COLO668 (cell line): ENCODE measurements at regions not wholly inside any gene's neighbourhood (a gene's known extent, or its start where the extent isn't known, plus 50 kb on each side); places are given as distances from the start of the nearest gene placed in this dataset.
"Not testable (repeated sequence)": the region's sequence is repeated elsewhere in the genome, so short reads cannot be mapped to it uniquely, and the experiment has no call there.

Experiments used
- DNase-seq: peaks from one replicate; lab custom pipeline; 2025; ENCODE audit not compliant: unreplicated experiment; lab: John Stamatoyannopoulos, UW

DNA sequence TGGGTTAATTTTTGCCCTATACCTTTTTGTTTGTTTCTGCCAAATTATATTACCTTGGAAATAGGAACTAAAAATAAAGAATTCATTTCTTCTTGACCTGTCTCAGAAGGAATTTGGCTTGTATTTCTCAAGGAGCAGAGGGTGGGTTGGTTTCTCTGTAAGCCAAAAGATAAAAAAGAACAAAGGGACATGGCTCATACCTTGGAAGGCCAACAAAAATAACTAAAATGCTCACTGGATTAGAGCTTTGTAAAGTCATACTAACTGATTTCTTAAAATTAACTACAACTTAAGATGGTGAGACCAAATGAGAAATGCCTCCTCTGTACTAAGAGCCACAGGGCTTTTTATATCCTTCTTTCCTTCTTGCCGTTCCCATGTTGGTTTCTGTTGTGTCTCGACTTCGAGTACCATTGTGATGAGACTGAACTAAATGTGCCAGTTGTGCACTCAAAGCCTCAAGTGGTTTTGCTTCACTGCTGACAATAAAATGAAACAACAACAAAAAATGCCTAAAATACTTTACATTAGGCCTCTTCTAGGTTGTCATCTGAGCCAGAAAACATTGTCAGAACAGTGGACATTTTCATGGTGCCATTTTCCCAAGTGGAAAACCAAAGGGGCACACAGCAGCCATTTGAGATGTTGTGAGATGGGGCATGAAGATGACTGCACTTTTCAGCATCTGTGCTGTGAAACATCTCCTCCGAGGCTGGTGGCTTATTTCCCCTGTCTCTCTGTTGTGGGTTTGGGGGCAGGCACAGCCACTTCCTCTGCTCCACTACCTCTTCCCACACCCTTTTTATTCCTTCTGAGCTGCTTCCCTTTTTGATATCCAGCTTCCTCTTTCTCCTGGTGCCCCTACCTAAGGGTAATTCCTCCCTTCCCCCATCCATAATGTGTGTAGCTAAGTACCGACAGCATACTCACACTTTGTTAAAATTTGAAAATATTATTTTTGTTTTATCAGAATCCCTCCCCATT lies 51.8 kb upstream of the AGR3 start:
- no peak for DNase-seq

DNA sequence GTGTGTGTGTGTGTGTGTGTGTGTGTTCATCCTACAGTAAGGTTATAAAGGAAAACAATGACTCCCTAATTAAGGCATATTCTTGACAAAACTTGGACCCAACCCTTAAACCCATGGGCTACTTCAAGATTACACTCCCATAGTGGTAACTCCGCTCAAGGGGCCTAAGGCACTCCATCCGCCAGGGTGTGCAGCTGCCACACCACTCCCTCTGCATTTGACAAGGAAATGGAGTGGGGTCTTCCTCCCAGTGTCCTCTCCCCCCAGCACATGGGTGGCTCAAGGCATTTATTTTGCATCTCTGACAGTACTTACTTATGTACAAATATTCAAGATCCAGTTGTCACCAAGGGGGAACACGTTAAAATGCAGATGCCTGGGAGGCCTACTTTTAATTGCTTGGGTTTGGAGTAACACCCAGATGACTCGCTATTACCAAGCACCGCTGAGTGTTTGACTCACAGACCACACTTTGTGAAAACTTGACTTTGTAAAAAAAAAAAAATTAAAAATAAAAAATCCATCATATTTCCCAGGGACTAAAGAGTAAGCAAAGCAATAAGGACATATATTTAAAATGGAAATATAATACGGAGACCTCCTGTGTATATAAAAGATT lies 53.0 kb upstream of the AGR3 start:
- DNase-seq: no peak

DNA sequence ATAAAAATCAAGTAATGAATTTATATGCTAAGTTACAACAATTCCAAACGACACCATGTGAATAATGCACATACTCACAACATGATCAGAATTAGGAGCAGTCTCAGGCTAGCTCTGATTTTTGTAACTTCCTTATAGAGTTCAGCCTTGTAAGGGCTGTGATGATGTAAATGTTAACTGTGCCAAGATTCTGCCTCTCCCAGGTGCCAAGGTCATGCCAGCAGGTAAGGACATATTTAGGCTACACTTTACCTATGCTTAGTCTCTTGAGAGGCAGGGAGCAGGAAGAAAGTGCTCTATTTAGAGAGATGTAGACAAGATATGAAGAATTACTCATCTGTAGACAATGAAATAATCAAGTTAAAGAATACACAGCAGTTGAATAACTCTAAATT lies 53.6 kb upstream of the AGR3 start:
- DNase-seq: no peak

DNA sequence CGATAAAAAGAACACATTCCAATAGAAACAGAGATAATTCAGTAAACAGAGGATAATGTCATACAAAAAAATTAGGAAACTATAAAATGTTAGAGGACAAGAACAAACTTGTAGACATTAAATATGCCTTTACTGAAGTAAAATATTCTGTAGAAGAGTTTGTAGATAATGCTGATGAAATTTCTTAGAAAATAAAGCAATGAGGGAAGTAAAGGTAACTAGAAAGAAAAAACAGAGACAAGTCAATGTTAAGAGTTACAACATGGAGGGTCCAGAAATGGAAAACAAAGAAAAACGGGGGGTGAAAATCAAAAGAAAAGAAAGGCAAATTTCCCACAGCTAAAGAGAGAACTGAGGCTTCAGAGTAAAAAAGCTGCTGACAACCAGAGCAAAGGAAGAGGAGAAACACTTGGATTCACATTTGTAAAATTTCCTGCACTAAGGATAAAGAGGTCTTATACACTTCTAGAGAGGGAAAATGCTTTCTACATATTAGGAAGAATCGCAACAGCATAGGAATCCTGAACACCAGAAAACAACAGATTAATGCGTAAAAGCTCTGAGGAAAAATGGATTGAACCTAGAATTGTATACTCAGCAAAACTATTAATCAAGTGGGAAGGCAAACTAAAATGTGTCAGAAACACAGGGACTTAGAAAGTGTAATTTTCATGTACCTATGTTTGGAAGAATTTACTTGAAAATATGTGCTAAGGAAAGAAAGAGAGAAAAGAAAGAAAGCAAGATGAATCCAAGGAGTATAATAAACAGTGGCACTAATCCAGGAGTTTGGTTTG lies 55.0 kb upstream of the AGR3 start:
- no peak for DNase-seq

DNA sequence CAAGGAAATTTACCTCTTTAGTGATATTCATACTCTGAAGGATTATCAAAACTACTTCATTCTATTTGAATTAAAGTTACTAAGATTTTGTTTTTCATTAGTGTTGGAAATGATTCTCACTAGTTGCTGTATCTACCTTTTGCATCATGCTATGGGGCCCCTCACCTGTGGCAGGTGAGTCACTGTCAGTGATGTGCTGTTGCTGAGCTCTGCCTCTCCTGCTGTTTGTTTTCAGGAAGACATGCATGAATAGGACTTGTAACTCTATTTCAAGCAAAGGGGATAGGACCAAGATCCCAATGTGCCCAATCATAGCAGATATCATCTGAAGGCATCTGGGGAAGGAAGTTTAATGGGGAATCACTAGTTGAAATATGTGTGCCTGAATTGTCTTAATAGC lies 57.4 kb upstream of the AGR3 start:
- no peak for DNase-seq

DNA sequence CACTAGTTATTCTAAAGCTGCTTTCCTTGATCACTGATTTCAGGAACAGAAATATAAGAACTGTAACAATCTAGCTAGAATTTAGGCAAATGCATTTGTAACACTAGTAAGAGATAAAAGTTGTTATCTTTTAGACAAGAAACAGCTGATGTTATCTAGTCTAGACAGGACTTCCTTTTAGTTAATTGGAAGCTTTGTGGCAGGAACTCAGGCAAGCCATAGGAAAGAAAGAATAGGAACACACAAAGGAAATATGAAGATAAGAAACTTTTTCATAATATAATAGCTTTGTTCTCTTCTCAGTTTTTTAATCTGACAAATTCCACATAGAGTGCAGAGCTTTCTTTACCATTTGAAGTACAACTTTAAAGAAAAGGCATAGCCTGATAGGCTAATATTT lies 59.0 kb upstream of the AGR3 start:
- DNase-seq: no peak

DNA sequence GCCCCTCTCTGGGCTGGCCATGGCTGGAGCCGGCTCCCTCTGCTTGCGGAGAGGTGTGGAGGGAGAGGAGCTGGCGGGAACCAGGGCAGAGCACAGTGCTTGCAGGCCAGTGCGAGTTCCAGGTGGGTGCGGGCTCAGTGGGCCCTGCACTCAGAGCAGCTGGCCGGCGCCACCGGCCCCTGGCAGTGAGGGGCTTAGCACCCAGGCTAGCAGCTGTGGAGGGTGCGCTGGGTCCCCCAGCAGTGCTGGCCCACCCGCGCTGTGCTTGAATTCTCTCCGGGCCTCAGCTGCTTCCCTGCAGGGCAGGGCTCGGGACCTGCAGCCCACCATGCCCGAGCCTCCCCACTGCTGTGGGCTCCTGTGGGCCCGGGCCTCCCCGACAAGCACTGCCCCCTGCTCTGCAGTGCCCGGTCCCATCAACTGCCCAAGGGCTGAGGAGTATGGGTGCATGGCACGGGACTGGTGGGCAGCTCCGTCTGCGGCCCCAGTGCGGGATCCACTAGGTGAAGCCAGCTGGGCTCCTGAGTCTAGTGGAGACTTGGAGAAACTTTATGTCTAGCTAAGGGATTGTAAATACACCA lies 61.2 kb upstream of the AGR3 start:
- DNase-seq: no peak

DNA sequence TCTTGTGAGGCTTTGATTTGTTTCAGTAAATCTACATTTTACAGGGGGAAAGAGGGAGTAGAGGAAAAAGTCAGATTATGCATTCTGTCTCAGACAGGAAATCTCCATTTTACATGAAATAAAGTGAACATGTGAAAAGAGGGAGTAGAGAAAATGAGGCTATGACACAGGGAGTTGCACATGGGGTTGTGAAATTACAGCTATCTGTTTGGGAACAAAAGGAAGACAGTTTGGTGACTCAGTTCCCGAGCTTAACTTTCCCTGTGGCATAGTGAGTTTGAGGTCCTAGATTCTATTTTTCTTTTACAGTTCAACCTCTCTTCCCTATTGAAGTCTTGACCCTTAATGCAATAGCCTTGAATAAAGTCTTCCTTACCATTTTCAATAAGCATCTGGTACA lies 63.2 kb upstream of the AGR3 start:
- DNase-seq: no peak

DNA sequence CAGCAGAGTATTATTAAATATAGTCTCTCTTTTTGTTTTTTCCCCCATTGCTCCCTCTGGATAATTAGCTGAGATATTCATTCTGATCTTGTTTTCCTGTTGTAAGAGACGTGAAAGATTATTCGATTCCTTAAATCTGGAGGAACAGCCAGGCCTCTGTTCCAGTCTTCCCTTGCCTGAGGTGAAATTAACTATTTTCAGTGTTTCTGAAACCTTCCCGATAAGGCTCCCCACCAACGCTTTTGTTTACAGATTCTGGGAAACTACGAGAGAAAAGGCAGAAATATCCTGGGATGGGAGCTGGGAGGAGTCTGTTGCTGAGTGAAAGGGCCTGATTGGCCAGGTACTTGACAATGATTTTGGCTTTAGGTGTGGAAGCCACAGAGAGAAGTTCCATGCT lies 63.6 kb upstream of the AGR3 start:
- DNase-seq: no peak

DNA sequence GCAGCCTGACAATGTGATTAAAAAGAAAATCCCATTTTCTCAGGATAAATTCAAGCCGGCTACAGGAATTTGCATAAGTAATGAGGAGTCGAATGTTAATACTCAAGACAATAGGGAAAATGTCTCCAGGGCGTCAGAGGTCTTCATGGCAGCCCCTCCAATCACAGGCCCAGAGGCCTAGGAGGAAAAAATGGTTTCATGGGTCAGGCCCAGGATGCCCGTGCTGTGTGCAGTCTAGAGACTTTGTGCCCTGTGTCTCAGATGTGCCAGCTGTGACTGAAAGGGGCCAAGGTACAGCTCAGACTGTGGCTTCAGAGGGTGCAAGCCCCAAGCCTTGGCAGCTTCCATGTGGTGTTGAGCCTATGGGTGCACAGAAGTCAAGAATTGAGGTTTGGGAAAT lies 66.3 kb upstream of the AGR3 start:
- DNase-seq: not testable (repeated sequence)

DNA sequence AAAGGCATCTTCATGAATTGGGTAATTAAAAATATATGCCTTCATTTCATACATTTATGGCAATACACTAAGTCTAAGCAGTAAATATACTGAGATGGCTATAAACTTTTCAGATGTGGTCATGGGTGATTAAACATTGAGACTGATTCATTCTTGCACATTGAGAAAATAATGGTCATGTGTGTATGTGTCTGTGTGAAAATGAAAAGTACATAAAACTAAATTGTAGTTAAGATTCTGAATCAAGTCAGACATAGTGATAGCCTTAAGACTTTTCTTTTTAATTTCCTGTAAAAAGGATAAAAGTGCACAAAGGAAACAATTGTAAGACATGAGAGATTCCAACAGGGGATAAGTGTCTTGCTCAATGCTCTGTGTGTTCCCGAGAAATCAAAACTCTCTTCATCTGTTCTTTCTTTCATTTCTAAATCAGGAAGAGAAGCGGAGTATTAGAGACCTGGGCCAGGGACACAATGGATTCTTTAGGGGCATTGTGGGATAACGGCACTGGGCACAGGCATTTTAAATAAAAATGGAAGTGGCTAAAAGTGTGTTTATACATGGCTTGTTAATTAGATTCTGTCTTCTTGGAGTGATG lies 69.8 kb upstream of the AGR3 start:
- DNase-seq: no peak

DNA sequence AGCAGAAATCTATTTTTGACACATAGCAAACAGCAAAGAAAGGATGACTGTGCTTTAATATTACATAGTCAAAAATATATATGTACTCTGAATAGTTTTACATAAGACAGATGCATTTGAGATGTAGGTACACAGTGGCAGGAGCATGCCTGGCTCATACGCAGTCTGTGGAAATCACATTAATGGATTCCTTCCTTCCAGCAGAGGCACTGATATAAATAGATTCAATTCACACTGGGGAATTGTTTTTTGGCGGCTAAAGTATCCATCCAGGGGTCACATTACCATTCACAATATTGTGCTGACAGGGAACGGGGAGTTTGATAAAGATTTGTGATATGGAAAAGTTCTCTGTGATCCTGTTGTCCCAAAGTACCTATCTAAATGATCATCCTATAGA lies 72.5 kb upstream of the AGR3 start:
- no peak for DNase-seq

DNA sequence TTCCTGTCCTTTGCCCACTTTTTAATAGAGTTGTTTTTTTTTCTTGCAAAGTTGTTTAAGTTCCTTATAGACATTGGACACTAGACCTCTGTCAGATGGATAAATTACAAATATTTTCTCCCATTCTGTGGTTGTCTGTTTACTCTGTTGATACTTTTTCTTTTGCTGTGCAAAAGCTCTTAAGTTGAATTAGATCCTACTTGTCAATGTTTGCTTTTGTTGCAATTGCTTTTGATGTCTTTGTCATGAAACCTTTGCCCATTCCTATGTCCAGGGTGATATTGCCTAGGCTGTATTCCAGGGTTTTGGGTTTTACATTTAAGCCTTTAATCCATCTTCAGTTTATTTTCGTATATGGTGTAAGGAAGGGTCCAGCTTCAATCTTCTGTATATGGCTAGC lies 76.9 kb upstream of the AGR3 start:
- no peak for DNase-seq

DNA sequence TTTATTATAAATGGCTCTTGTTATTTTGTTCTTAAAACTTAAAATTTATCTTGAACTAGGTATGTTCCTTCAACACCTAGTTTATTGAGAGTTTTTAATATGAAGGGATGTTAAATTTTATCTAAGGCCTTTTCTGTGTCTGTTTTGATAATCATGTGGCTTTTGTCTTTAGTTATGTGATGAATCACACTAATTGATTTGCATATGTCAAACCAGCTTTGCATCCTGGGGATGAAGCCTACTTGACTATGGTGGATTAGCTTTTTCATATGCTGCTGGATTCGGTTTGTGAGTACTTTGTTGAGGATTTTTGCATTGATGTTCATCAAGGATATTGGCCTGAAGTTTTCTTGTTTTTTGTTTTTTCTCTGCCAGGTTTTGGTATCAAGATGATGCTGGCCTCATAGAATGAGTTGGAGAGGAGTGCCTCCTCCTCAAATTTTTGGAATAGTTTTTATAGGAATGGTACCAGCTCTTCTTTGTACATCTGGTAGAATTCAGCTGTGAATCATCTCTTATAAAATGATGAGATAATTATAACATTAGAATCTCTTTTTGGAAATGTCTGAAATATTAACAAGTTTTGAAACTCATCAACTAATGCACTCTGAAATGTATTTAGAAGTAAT lies 78.7 kb upstream of the AGR3 start:
- DNase-seq: no peak

DNA sequence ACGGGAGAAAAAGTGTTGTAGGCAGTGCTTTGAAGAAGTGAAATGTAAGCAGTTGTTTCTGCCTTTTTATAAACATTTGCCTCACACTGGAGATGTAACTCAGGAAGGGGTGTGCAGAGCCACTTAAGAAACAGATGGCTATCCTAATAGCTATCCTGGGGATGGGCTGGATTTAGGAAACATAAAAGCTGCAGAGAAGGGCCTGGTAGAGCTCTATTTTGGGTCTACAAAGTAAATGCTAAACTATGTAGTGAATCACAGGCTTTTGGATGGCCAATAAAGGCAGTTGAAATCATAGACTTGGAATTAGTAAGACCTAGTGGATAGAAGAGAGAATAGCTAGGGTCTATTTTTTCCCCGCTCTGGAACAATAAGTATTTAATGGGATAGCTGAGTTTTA lies 79.9 kb upstream of the AGR3 start:
- no peak for DNase-seq

DNA sequence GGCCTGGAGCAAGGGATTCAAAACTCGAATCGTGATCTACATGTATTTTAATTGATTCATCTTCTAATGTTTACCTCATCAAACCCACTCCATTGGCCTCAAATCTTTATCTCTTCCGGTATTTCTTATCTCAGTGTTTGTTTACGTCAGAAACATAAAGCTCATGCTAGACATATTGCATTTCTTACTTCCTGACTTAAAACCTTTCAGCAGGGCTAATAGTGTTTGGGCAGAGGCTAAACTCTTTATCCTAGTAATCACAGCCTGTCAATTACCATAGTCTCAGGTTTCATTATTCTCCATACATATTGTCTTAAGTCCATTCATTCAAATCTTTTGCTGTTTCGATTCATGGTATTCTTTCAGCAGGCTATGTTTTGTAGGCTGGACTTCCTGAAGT lies 81.3 kb upstream of the AGR3 start:
- no peak for DNase-seq

DNA sequence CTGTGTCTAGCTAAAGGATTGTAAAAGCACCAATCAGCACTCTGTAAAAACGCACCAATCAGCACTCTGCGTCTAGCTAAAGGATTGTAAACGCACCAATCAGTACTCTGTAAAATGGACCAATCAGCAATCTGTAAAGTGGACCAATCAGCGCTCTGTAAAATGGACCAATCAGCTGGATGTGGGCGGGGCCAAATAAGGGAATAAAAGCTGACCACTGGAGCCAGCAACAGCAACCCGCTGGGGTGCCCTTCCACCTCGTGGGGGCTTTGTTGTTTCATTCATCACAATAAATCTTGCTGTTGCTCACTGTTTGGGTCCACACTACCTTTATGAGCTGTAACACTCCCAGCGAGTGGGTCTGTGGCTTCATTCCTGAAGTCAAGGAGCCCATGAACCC lies 83.9 kb upstream of the AGR3 start:
- DNase-seq: not testable (repeated sequence)

DNA sequence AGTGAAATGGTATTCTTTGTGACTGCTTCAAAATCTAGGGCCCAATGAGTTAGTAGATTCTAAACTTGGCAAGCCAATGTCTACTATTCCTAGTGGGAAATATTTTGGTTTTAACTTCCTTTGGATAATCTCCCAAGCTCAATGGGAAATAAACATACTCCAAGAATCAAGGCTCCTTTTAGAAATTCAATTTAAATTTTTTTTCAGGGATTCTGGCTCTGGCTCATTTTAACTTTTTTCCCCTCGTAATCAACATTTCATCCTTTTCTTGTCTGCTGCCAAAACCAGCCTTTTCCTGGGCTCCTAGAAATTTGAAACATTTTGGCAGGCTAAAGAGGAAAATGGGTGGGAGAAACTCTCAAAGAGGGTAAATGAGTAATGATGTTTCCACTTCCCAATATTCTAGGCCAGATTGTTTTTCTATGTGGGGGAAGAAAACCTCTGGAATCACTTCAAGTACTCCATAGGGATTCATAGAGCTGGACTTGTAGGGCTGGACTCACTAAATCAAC lies 85.6 kb upstream of the AGR3 start:
- DNase-seq: no peak

DNA sequence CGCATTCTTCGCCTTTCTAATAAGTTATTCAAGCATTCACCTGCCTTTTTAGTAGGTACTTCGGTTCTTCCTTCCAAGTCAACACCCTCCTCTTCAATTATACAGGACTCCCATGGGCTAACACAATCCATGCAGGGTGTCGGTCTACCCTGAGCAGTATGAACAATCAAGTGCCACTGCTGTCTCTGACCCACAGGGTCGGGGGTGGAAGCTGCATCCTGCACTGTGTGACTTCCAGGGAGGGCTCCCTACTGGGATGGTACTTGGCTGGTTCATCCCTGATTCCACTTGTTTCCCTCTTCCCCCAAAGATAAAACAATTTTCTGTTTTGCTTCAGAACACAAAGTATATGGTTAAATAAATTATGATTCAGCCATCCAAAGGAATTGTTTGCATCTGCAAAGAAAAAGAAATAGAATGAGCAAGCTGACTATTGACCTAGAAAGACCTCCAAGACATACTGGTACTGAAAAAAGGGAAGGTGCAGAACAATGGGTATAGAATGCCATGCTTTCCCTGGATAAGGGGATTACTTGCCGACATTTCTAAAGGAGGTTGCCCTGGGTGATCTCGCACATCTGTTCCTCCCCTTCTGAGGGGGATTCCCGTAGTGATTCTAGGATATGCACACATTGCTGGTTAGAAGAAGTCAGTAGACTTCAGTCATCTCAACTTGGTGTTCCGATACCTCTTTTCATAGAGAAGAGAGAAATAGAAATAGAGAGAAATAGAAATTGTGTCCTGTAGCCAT lies 89.1 kb upstream of the AGR3 start:
- DNase-seq: no peak

DNA sequence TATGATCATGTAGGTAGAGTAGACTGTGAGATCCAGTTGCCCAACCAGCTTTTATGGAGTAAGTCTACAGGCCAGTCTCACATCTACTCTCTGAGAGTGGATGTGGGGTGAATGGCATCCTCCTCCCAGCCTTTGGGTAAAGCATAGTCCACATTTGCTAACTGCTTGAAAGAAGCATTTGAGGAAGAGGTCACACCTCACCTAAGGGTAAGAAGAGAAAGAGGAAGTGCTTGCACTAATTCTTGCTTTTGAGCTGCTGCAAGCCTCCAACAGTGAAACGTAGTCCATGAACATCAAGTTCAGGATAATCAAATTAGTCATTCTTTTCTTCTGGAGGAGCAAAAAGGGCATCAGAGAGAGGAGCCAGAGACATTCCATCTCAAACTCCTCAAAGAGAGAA lies 93.9 kb upstream of the AGR3 start:
- no peak for DNase-seq
